ENCODE measurements at regions not wholly inside any gene's neighbourhood (a gene's known extent, or its start where the extent isn't known, plus 50 kb on each side); places are given as distances from the start of the nearest gene placed in this dataset.
"Not testable (repeated sequence)": the region's sequence is repeated elsewhere in the genome, so short reads cannot be mapped to it uniquely, and the experiment has no call there.

GRCh38 chr10:23777153-23777552, 338.3 kb downstream of the OTUD1 start:
- DNase-seq, result no peak

GRCh38 chr10:23779301-23779700, 340.4 kb downstream of the OTUD1 start:
- no peak for DNase-seq

- no peak for DNase-seq
These were observed 341.5 kb downstream of the OTUD1 start for GRCh38 chr10:23780331-23780730.

GRCh38 chr10:23786594-23786993, 347.7 kb downstream of the OTUD1 start:
- DNase-seq, result no peak

- DNase-seq, result no peak
These were observed 354.7 kb downstream of the OTUD1 start for GRCh38 chr10:23793577-23793976.

- not testable (repeated sequence) for DNase-seq
These were observed 358.6 kb downstream of the OTUD1 start for GRCh38 chr10:23797452-23797851.

- DNase-seq, result no peak
These were observed 365.2 kb downstream of the OTUD1 start for GRCh38 chr10:23804125-23804524.

- no peak for DNase-seq
These were observed 374.8 kb downstream of the OTUD1 start for GRCh38 chr10:23813687-23814086.

- DNase-seq, result no peak
These were observed 379.6 kb downstream of the OTUD1 start for GRCh38 chr10:23818484-23818883.

- no peak for DNase-seq
These were observed 381.9 kb downstream of the OTUD1 start for GRCh38 chr10:23820792-23821191.

- no peak for DNase-seq
These were observed 384.1 kb upstream of the KIAA1217 start for GRCh38 chr10:23824822-23825221.

- no peak for DNase-seq
These were observed 382.5 kb upstream of the KIAA1217 start for GRCh38 chr10:23826421-23826820.

- no peak for DNase-seq
These were observed 379.4 kb upstream of the KIAA1217 start for GRCh38 chr10:23829556-23829955.

GRCh38 chr10:23834091-23834490, 374.8 kb upstream of the KIAA1217 start:
- no peak for DNase-seq

- no peak for DNase-seq
These were observed 358.3 kb upstream of the KIAA1217 start for GRCh38 chr10:23850631-23851030.

- DNase-seq, result no peak
These were observed 349.3 kb upstream of the KIAA1217 start for GRCh38 chr10:23859598-23859997.

- DNase-seq, result no peak
These were observed 344.2 kb upstream of the KIAA1217 start for GRCh38 chr10:23864631-23865147.

GRCh38 chr10:23866985-23867384, 342.0 kb upstream of the KIAA1217 start:
- DNase-seq, result not testable (repeated sequence)

- no peak for DNase-seq
These were observed 340.8 kb upstream of the KIAA1217 start for GRCh38 chr10:23868121-23868520.

GRCh38 chr10:23869548-23869947, 339.4 kb upstream of the KIAA1217 start:
- DNase-seq, result no peak

GRCh38 chr10:23869996-23870395, 338.9 kb upstream of the KIAA1217 start:
- DNase-seq, result no peak

- DNase-seq, result no peak
These were observed 338.0 kb upstream of the KIAA1217 start for GRCh38 chr10:23870651-23871610.

- DNase-seq, result no peak
These were observed 336.6 kb upstream of the KIAA1217 start for GRCh38 chr10:23872290-23872689.

GRCh38 chr10:23877791-23878320, 331.1 kb upstream of the KIAA1217 start:
- no peak for DNase-seq
